Ovary (tissue), 7 donors: ENCODE measurements at regions not wholly inside any gene's neighbourhood (a gene's known extent, or its start where the extent isn't known, plus 50 kb on each side); places are given as distances from the start of the nearest gene placed in this dataset.

Experiments
- DNase-seq, 5 donors: peaks; one replicate each; pipeline ENCODE4 v3.0.0-alpha.2; 2019 to 2020
- H3K27ac ChIP-seq, 2 donors: fragments of 200-600 bp; one replicate each; pipeline versions ENCODE4 v1.5.1 to v1.8.0; 2019 to 2022
- H3K27me3 ChIP-seq: fragments of 200-600 bp; one replicate; pipeline ENCODE4 v1.8.0; 2022
- H3K36me3 ChIP-seq: fragments of 200-600 bp; sonication (generic); one replicate; pipeline ENCODE4 v1.5.1; 2019
- H3K4me1 ChIP-seq: one replicate; pipeline ENCODE4 v1.8.1; 2013; ENCODE audit warnings: mild to moderate bottlenecking, moderate library complexity; ENCODE audit not compliant: insufficient read depth
- H3K4me3 ChIP-seq: fragments of 200-600 bp; sonication (generic); one replicate; pipeline ENCODE4 v1.5.1; 2017
- H3K9me3 ChIP-seq, 2 donors: fragments of 200-600 bp in 1 of 2; sonication (generic) in 1 of 2; one replicate each; pipeline versions ENCODE4 v1.5.1 to v1.8.1; 2013 to 2019; ENCODE audit warnings: mild to moderate bottlenecking in 1 of 2, moderate library complexity in 1 of 2
- CTCF ChIP-seq, 3 donors: fragments of 450-650 bp in 2 of 3; fragments of 200-600 bp in 1 of 3; IDR thresholded peaks; one replicate each; pipeline versions ENCODE4 v1.5.1 to v1.8.0; 2016 to 2022; ENCODE audit warnings: antibody characterized with exemption in 3 of 3, mild to moderate bottlenecking in 1 of 3
- EP300 ChIP-seq: sonication (generic); formaldehyde crosslinking; IDR thresholded peaks from one replicate; pipeline ENCODE4 v1.6.1; 2017; ENCODE audit warnings: antibody characterized with exemption
- POLR2A ChIP-seq: fragments of 450-650 bp; IDR thresholded peaks from one replicate; pipeline ENCODE4 v1.6.1; 2017; ENCODE audit warnings: antibody characterized with exemption, mild to moderate bottlenecking, moderate library complexity
- WGBS, 3 donors: extraction: QIAGEN DNeasy Blood & Tissue Kit in 1 of 3; methylation state at CpG; one replicate each; pipeline versions ENCODE4 v1.1.5 to v1.1.7; 2013 to 2017; 5-methylcytosine and 5-hydroxymethylcytosine counted together
- intact Hi-C, 4 donors: fragments of 100-400 bp; cut with DNase I; formaldehyde crosslinking; loops; one replicate each; pipeline versions ENCODE4 v1.11.0 to v1.15.1; 2022 to 2023
- donor health status: DM: no; HTN: no; CAD: no; lungs with moderate emphysema.
- donor health status: DM: no; HTN: no; CAD: no.
- donor health status: Bipolar disorder and iron deficiency.
- donor health status: DM: no; HTN: no; CAD: no.
- donor health status: DM: yes; HTN: yes; CAD: no.

GRCh38 chr20:22922987-22923386 is 112.1 kb upstream of the SSTR4 start:
- Histone ChIP-seq H3K27ac (no peak overlapping the region), H3K4me3 (no peak overlapping the region), H3K9me3 (no peaks in the 10 kb centered on the region), H3K4me1 (peaks cover 1% of the 10 kb centered on the region), H3K36me3 (no peaks in the 10 kb centered on the region), H3K27me3 (no peaks in the 10 kb centered on the region)
- TF ChIP-seq CTCF (IDR thresholded peaks at IDR 0.05) (no peak), EP300 (no peak), POLR2A (no peak)
- intact Hi-C loops, result no loop called here
- WGBS, 3 donors, result 90 to 95% (median 94%) methylated on average over 2 of the region's 2 CpGs
- DNase-seq, result no peak

- no peaks in the 10 kb centered on the region for H3K27me3 ChIP-seq
- no peak overlapping the region for H3K4me3 ChIP-seq
- intact Hi-C loops, result no loop called here
- H3K36me3 ChIP-seq, result no peaks in the 10 kb centered on the region
- H3K27ac ChIP-seq, result peak overlapping the region in 1 of 2 donors; percentile 0
- peak; percentile 25 to 56 (median 42) for DNase-seq
- peaks cover 3% of the 10 kb centered on the region for H3K4me1 ChIP-seq
- TF ChIP-seq POLR2A, result no peak
- no peak for TF ChIP-seq CTCF (IDR thresholded peaks at IDR 0.05)
- TF ChIP-seq EP300, result no peak
- H3K9me3 ChIP-seq, result no peaks in the 10 kb centered on the region
- WGBS, 3 donors, result 31 to 43% (median 31%) methylated on average over 4 of the region's 4 CpGs
These were observed 110.9 kb upstream of the SSTR4 start for GRCh38 chr20:22924046-22924737.

GRCh38 chr20:22924949-22925612 is 110.0 kb upstream of the SSTR4 start:
- DNase-seq, result no peak
- no peak overlapping the region for H3K27ac ChIP-seq
- H3K27me3 ChIP-seq, result no peaks in the 10 kb centered on the region
- H3K9me3 ChIP-seq, result no peaks in the 10 kb centered on the region
- intact Hi-C loops, result no loop called here
- no peaks in the 10 kb centered on the region for H3K36me3 ChIP-seq
- WGBS, 3 donors, result 63 to 72% (median 68%) methylated on average over 3 of the region's 3 CpGs
- H3K4me1 ChIP-seq, result peaks cover 3% of the 10 kb centered on the region
- H3K4me3 ChIP-seq, result no peak overlapping the region
- TF ChIP-seq CTCF (IDR thresholded peaks at IDR 0.05) (no peak), EP300 (no peak), POLR2A (no peak)

- H3K36me3 ChIP-seq, result no peaks in the 10 kb centered on the region
- H3K9me3 ChIP-seq, result no peaks in the 10 kb centered on the region
- WGBS, 3 donors, result 93 to 97% (median 95%) methylated on average over 4 of the region's 4 CpGs
- no peak for DNase-seq
- H3K27ac ChIP-seq, result no peak overlapping the region
- peaks cover 3% of the 10 kb centered on the region for H3K4me1 ChIP-seq
- no peak overlapping the region for H3K4me3 ChIP-seq
- H3K27me3 ChIP-seq, result no peaks in the 10 kb centered on the region
- no peak for TF ChIP-seq EP300
- intact Hi-C loops, result no loop called here
These were observed 109.5 kb upstream of the SSTR4 start for GRCh38 chr20:22925613-22925983.

- 81 to 91% (median 89%) methylated on average over 3 of the region's 3 CpGs for WGBS, 3 donors
- intact Hi-C loops, result no loop called here
- H3K27ac ChIP-seq, result no peak overlapping the region
- TF ChIP-seq POLR2A (no peak), CTCF (IDR thresholded peaks at IDR 0.05) (no peak), EP300 (no peak)
- H3K4me3 ChIP-seq, result no peak overlapping the region
- H3K9me3 ChIP-seq, result no peaks in the 10 kb centered on the region
- H3K4me1 ChIP-seq, result peaks cover 3% of the 10 kb centered on the region
- DNase-seq, result no peak
- no peaks in the 10 kb centered on the region for H3K36me3 ChIP-seq
- H3K27me3 ChIP-seq, result no peaks in the 10 kb centered on the region
These were observed 107.6 kb upstream of the SSTR4 start for GRCh38 chr20:22927537-22927936.
